SJCRH30 (cell line): ENCODE measurements at regions not wholly inside any gene's neighbourhood (a gene's known extent, or its start where the extent isn't known, plus 50 kb on each side); places are given as distances from the start of the nearest gene placed in this dataset.
"Not testable (repeated sequence)": the region's sequence is repeated elsewhere in the genome, so short reads cannot be mapped to it uniquely, and the experiment has no call there.

Source experiments
- DNase-seq, 2 experiments: peaks; one replicate each; pipeline ENCODE4 v3.0.0-alpha.2; 2015 to 2020
- H3K27ac ChIP-seq: fragments of 250-450 bp; sonication (Bioruptor Pico); 2 replicates; pipeline ENCODE4 v1.5.1; 2020; ENCODE audit warnings: mild to moderate bottlenecking, moderate library complexity
- H3K27me3 ChIP-seq: fragments of 250-450 bp; sonication (Bioruptor Pico); 2 replicates; pipeline ENCODE4 v1.5.1; 2020; ENCODE audit warnings: mild to moderate bottlenecking, moderate library complexity
- H3K36me3 ChIP-seq: fragments of 250-450 bp; sonication (Bioruptor Pico); 2 replicates; pipeline ENCODE4 v1.5.1; 2020; ENCODE audit warnings: mild to moderate bottlenecking, moderate library complexity
- H3K4me1 ChIP-seq: fragments of 250-450 bp; sonication (Bioruptor Pico); 2 replicates; pipeline ENCODE4 v1.5.1; 2020; ENCODE audit warnings: mild to moderate bottlenecking, moderate library complexity
- H3K4me3 ChIP-seq: fragments of 250-450 bp; sonication (Bioruptor Pico); 2 replicates; pipeline ENCODE4 v1.5.1; 2020; ENCODE audit warnings: mild to moderate bottlenecking, moderate library complexity
- H3K9me3 ChIP-seq: fragments of 250-450 bp; sonication (Bioruptor Pico); replicated peaks from 2 replicates; pipeline ENCODE4 v1.5.1; 2020; ENCODE audit warnings: mild to moderate bottlenecking, moderate library complexity

- Histone ChIP-seq H3K36me3 (no peaks in the 10 kb centered on the region), H3K27ac (no peak overlapping the region), H3K27me3 (no peaks in the 10 kb centered on the region), H3K9me3 (no peaks in the 10 kb centered on the region), H3K4me3 (no peak overlapping the region), H3K4me1 (no peaks in the 10 kb centered on the region)
- no peak for DNase-seq
Observed at GRCh38 chr10:2887391-2888070, 179.8 kb upstream of the PFKP start.

DNA sequence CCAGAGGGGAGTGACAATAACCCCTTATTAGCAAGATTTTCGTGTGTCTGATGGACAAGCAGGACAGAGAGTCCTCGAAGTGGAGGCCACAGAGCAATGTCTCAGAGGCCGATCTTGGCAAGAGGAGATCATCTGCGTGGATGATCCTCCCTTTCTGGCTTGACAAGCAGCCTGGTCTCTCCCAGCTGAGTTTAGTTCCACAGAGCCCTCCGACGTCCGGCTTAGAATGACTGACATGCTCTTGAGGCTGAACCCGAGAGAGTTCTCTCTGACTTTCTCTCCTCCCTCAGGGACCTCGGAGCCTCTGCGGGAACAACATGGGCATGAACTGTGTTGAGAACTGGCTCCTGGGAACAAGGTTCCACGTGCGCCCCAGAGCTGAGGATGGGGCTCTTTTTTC is 180.7 kb upstream of the PFKP start:
- Histone ChIP-seq H3K4me3 (no peak overlapping the region), H3K9me3 (no peaks in the 10 kb centered on the region), H3K36me3 (no peaks in the 10 kb centered on the region), H3K27ac (no peak overlapping the region), H3K27me3 (no peaks in the 10 kb centered on the region), H3K4me1 (no peaks in the 10 kb centered on the region)
- DNase-seq: no peak

- no peak for DNase-seq
- Histone ChIP-seq H3K4me1 (no peaks in the 10 kb centered on the region), H3K36me3 (no peaks in the 10 kb centered on the region), H3K27ac (no peak overlapping the region), H3K27me3 (no peaks in the 10 kb centered on the region), H3K9me3 (no peaks in the 10 kb centered on the region), H3K4me3 (no peak overlapping the region)
Observed at GRCh38 chr10:2885288-2886278, 181.8 kb upstream of the PFKP start.

DNA sequence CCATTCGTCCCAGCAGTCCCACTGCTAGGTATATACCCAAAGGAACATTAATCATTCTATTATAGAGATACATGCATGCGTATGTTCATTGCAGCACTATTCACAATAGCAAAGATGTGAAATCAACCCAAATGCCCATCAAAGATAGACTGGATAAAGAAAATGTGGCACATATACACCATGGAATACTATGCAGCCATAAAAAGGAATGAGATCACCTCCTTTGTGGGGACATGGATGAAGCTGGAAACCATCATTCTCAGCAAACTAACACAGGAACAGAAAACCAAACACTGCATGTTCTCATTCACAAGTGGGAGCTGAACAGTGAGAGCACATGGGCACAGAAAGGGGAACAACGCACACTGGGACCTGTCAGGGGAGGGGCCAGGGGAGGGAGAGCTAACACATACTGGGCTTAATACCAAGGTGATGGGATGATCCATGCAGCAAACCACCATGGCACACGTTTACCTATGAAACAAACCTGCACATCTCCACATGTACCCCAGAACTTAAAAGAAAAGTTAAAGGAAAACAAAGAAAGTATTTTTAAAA is 183.3 kb upstream of the PFKP start:
- H3K4me3 ChIP-seq, H3K27me3 ChIP-seq, H3K9me3 ChIP-seq, H3K36me3 ChIP-seq, H3K27ac ChIP-seq, H3K4me1 ChIP-seq, DNase-seq: not testable (repeated sequence)

- Histone ChIP-seq H3K4me1 (no peaks in the 10 kb centered on the region), H3K4me3 (no peak overlapping the region), H3K27ac (no peak overlapping the region), H3K27me3 (no peaks in the 10 kb centered on the region), H3K9me3 (no peaks in the 10 kb centered on the region), H3K36me3 (no peaks in the 10 kb centered on the region)
- DNase-seq: no peak
Observed at GRCh38 chr10:2883238-2883637, 184.1 kb upstream of the PFKP start.

DNA sequence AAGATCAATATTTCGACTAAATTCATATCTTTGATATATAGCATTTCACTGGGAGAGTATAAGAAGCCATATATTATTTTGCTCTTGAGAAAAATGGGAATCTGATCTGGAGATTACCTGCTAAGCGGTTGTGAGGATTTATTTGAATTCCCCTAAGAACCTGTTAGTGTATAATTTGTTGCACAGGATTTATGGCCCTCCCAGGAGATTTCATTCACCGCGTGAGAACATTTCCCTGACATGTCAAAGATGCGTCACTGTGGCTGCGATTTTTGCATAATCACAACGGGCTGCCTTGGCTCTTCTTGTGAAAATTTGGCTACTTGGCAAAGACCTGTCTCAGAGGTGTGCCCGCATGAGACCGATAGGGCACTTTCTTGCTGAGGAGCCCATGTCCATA is 184.7 kb upstream of the PFKP start:
- Histone ChIP-seq H3K4me3 (no peak overlapping the region), H3K4me1 (no peaks in the 10 kb centered on the region), H3K27me3 (no peaks in the 10 kb centered on the region), H3K9me3 (no peaks in the 10 kb centered on the region), H3K36me3 (no peaks in the 10 kb centered on the region), H3K27ac (no peak overlapping the region)
- DNase-seq: no peak

GRCh38 chr10:2881720-2882620 is 185.4 kb upstream of the PFKP start:
- H3K4me3 ChIP-seq: no peak overlapping the region
- no peak for DNase-seq
- no peak overlapping the region for H3K27ac ChIP-seq
- H3K4me1 ChIP-seq: no peaks in the 10 kb centered on the region
- H3K27me3 ChIP-seq: no peaks in the 10 kb centered on the region
- no peaks in the 10 kb centered on the region for H3K36me3 ChIP-seq
- H3K9me3 ChIP-seq: no peaks in the 10 kb centered on the region

GRCh38 chr10:2880050-2880449 is 187.3 kb upstream of the PFKP start:
- not testable (repeated sequence) for H3K36me3 ChIP-seq, H3K27me3 ChIP-seq, H3K4me3 ChIP-seq, H3K9me3 ChIP-seq, H3K27ac ChIP-seq, H3K4me1 ChIP-seq, DNase-seq

DNA sequence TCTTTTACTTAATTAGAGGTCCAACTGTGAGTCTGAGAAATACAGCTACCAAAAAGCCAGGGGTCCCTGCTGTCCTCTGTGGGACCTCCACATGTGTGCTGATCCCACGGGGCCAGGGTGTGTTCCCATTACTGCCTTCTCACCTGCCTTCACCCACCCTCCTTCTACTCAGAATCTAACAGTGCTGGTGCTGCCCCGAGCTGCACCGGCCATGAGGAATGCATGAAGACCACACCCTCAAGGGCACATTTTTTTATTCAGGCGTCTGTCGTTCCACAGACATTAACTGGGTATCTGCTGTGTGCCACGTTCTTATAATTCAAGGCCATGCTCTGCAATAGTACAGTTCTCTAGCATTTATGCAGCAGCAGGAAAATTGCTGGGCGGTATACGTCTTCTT is 188.5 kb upstream of the PFKP start:
- H3K27ac ChIP-seq: no peak overlapping the region
- no peaks in the 10 kb centered on the region for H3K4me1 ChIP-seq
- H3K27me3 ChIP-seq: no peaks in the 10 kb centered on the region
- no peaks in the 10 kb centered on the region for H3K36me3 ChIP-seq
- no peak for DNase-seq
- H3K4me3 ChIP-seq: no peak overlapping the region
- H3K9me3 ChIP-seq: no peaks in the 10 kb centered on the region

- H3K27me3 ChIP-seq: no peaks in the 10 kb centered on the region
- DNase-seq: no peak
- no peaks in the 10 kb centered on the region for H3K9me3 ChIP-seq
- H3K27ac ChIP-seq: no peak overlapping the region
- no peak overlapping the region for H3K4me3 ChIP-seq
- no peaks in the 10 kb centered on the region for H3K36me3 ChIP-seq
- H3K4me1 ChIP-seq: no peaks in the 10 kb centered on the region
Observed at GRCh38 chr10:2876032-2876431, 191.3 kb upstream of the PFKP start.

GRCh38 chr10:2874963-2875362 is 192.4 kb upstream of the PFKP start:
- no peak for DNase-seq
- H3K9me3 ChIP-seq: no peaks in the 10 kb centered on the region

DNA sequence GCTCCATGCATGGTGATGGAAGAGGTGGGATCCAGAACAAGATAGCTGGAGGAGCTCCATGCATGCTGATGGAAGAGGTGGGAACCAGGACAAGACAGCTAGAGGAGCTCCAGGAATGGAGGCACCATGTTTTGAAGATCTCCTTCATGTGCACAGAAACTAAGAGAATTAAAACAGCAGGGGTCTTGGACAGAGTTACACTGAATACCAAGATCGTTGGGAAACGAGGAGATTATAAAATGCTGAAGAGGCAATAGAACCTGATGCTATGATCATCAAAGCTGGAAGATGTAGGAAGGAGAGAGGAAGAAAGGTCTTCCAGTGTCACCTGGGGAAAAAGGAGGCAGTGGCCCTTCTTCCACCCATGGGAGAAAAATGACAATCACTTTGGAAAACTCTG is 193.6 kb upstream of the PFKP start:
- no peak overlapping the region for H3K27ac ChIP-seq
- no peak for DNase-seq
- H3K27me3 ChIP-seq: no peaks in the 10 kb centered on the region
- no peaks in the 10 kb centered on the region for H3K9me3 ChIP-seq
- no peak overlapping the region for H3K4me3 ChIP-seq
- no peaks in the 10 kb centered on the region for H3K36me3 ChIP-seq
- no peaks in the 10 kb centered on the region for H3K4me1 ChIP-seq

More at GRCh38 chr10:2874963-2875362, 192.4 kb upstream of the PFKP start:
- Histone ChIP-seq H3K36me3 (no peaks in the 10 kb centered on the region), H3K27ac (no peak overlapping the region), H3K27me3 (no peaks in the 10 kb centered on the region), H3K4me3 (no peak overlapping the region), H3K4me1 (no peaks in the 10 kb centered on the region)

- no peak for DNase-seq
- Histone ChIP-seq H3K4me1 (no peaks in the 10 kb centered on the region), H3K27me3 (no peaks in the 10 kb centered on the region)
Observed at GRCh38 chr10:2871673-2872219, 195.6 kb upstream of the PFKP start.

DNA sequence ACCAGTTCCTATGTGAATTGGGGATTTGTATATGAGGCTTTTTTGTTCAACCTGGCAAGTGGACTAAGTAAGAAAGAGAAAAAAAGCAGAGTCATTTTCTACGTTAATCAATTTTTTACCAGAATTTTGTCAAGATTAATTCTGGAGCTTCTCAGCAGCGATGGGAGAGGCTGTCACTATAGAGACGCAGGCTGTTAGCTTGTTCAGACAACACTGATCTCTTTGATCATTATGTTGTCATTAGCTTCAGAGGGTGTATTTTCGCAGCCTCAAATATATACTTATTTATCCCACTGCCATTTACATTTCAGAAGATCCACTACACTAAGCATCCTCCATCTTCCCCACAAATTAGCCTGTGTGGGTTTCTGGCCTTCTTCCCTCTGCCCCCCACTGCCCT is 196.7 kb upstream of the PFKP start:
- Histone ChIP-seq H3K27me3 (no peaks in the 10 kb centered on the region), H3K4me1 (no peaks in the 10 kb centered on the region), H3K4me3 (no peak overlapping the region), H3K27ac (no peak overlapping the region), H3K36me3 (no peaks in the 10 kb centered on the region), H3K9me3 (no peaks in the 10 kb centered on the region)
- DNase-seq: no peak

More at GRCh38 chr10:2871673-2872219, 195.6 kb upstream of the PFKP start:
- no peaks in the 10 kb centered on the region for H3K36me3 ChIP-seq
- H3K4me3 ChIP-seq: no peak overlapping the region
- H3K9me3 ChIP-seq: no peaks in the 10 kb centered on the region
- H3K27ac ChIP-seq: no peak overlapping the region
